DND-41 (cell line): ENCODE measurements at regions not wholly inside any gene's neighbourhood (a gene's known extent, or its start where the extent isn't known, plus 50 kb on each side); places are given as distances from the start of the nearest gene placed in this dataset.

Source experiments
- ATAC-seq: fragments of 200-7000 bp; cut with Tn5 transposase; 3 replicates; pipeline ENCODE4 v1.9.1; 2021; ENCODE audit warnings: low read depth; ENCODE audit not compliant: insufficient read depth
- DNase-seq: peaks from one replicate; pipeline ENCODE4 v3.0.0-alpha.2; 2020
- H2AFZ ChIP-seq: 2 replicates; pipeline ENCODE4 v1.6.0; 2012; ENCODE audit warnings: low read depth, low read length
- H3K27ac ChIP-seq: 2 replicates; pipeline ENCODE4 v1.5.1; 2012; ENCODE audit warnings: low read length, inconsistent platforms
- H3K27me3 ChIP-seq: fragments of 200-600 bp; sonication (generic); 2 replicates; pipeline ENCODE4 v1.6.0; 2012; ENCODE audit warnings: low read length, mild to moderate bottlenecking, inconsistent platforms; ENCODE audit not compliant: insufficient read depth, poor library complexity
- H3K36me3 ChIP-seq: 2 replicates; pipeline ENCODE4 v1.5.1; 2012; ENCODE audit warnings: low read length, inconsistent platforms; ENCODE audit not compliant: insufficient read depth
- H3K4me1 ChIP-seq: 2 replicates; pipeline ENCODE4 v1.5.1; 2012; ENCODE audit warnings: mild to moderate bottlenecking, low read length; ENCODE audit not compliant: insufficient read depth
- H3K4me2 ChIP-seq: 2 replicates; pipeline ENCODE4 v1.6.0; 2012; ENCODE audit warnings: mild to moderate bottlenecking, moderate library complexity, low read length, inconsistent platforms; ENCODE audit not compliant: insufficient read depth
- H3K4me3 ChIP-seq, 2 experiments: fragments of 200-600 bp in 1 of 2; shearing (Covaris generic) in 1 of 2; 2 replicates each; pipeline ENCODE4 v1.5.1; 2012 to 2016; ENCODE audit warnings: inconsistent platforms in 2 of 2, low read length in 2 of 2, mild to moderate bottlenecking in 2 of 2, low read depth in 1 of 2, moderate library complexity in 1 of 2
- H3K79me2 ChIP-seq: 2 replicates; pipeline ENCODE4 v1.6.0; 2012; ENCODE audit warnings: low read length, inconsistent platforms; ENCODE audit not compliant: insufficient read depth
- H3K9ac ChIP-seq: 2 replicates; pipeline ENCODE4 v1.6.0; 2012; ENCODE audit warnings: low read depth, mild to moderate bottlenecking, inconsistent platforms, low read length, moderate library complexity
- H3K9me3 ChIP-seq: 2 replicates; pipeline ENCODE4 v1.5.1; 2012; ENCODE audit warnings: low read length, moderate library complexity, mild to moderate bottlenecking, inconsistent platforms; ENCODE audit not compliant: insufficient read depth, severe bottlenecking
- H4K20me1 ChIP-seq: 2 replicates; pipeline ENCODE4 v1.6.0; 2012; ENCODE audit warnings: low read length; ENCODE audit not compliant: insufficient read depth
- EZH2 ChIP-seq: IDR thresholded peaks from 3 replicates; pipeline ENCODE4 v1.6.1; 2012; ENCODE audit warnings: borderline replicate concordance, low read depth, mild to moderate bottlenecking, moderate library complexity, low read length, inconsistent platforms; ENCODE audit not compliant: severe bottlenecking
- TF ChIP-seq, protein P1 (sequence below): IDR thresholded peaks from 2 replicates; pipeline ENCODE4 v1.5.1; 2012; ENCODE audit warnings: borderline replicate concordance, low read length, moderate library complexity, mild to moderate bottlenecking; ENCODE audit not compliant: poor library complexity, severe bottlenecking; ENCODE audit errors: extremely low read depth

GRCh38 chr2:223460209-223460608 lies 142.0 kb downstream of the SCG2 start:
- Histone ChIP-seq H3K79me2 (no peaks in the 10 kb centered on the region), H3K27me3 (no peaks in the 10 kb centered on the region), H3K4me1 (0 out of 2 replicates have a peak, but pooled peaks cover 3% of the 10 kb centered on the region), H3K9ac (no peak overlapping the region), H3K4me2 (no peak overlapping the region), H2AFZ (no peak overlapping the region), H3K36me3 (no peaks in the 10 kb centered on the region), H3K4me3 (no peak overlapping the region), H3K9me3 (no peaks in the 10 kb centered on the region), H3K27ac (no peak overlapping the region), H4K20me1 (no peaks in the 10 kb centered on the region)
- DNase-seq, result no peak
- no peak for TF ChIP-seq EZH2
- TF ChIP-seq, protein P1, sequence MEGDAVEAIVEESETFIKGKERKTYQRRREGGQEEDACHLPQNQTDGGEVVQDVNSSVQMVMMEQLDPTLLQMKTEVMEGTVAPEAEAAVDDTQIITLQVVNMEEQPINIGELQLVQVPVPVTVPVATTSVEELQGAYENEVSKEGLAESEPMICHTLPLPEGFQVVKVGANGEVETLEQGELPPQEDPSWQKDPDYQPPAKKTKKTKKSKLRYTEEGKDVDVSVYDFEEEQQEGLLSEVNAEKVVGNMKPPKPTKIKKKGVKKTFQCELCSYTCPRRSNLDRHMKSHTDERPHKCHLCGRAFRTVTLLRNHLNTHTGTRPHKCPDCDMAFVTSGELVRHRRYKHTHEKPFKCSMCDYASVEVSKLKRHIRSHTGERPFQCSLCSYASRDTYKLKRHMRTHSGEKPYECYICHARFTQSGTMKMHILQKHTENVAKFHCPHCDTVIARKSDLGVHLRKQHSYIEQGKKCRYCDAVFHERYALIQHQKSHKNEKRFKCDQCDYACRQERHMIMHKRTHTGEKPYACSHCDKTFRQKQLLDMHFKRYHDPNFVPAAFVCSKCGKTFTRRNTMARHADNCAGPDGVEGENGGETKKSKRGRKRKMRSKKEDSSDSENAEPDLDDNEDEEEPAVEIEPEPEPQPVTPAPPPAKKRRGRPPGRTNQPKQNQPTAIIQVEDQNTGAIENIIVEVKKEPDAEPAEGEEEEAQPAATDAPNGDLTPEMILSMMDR, result no peak
- ATAC-seq, result no peak

GRCh38 chr2:223460774-223461211 lies 141.4 kb downstream of the SCG2 start:
- no peak for TF ChIP-seq EZH2
- TF ChIP-seq, protein P1, result no peak
- H3K4me1 ChIP-seq, result 0 out of 2 replicates have a peak, but pooled peaks cover 3% of the 10 kb centered on the region
- no peak overlapping the region for H3K4me3 ChIP-seq
- no peaks in the 10 kb centered on the region for H4K20me1 ChIP-seq
- H3K9ac ChIP-seq, result no peak overlapping the region
- H3K9me3 ChIP-seq, result no peaks in the 10 kb centered on the region
- no peak for DNase-seq
- no peak overlapping the region for H3K27ac ChIP-seq
- H3K27me3 ChIP-seq, result no peaks in the 10 kb centered on the region
- no peak for ATAC-seq
- H3K36me3 ChIP-seq, result no peaks in the 10 kb centered on the region
- no peak overlapping the region; the same call in 1 of the 2 replicates for H2AFZ ChIP-seq
- H3K4me2 ChIP-seq, result no peak overlapping the region
- H3K79me2 ChIP-seq, result no peaks in the 10 kb centered on the region

DNA sequence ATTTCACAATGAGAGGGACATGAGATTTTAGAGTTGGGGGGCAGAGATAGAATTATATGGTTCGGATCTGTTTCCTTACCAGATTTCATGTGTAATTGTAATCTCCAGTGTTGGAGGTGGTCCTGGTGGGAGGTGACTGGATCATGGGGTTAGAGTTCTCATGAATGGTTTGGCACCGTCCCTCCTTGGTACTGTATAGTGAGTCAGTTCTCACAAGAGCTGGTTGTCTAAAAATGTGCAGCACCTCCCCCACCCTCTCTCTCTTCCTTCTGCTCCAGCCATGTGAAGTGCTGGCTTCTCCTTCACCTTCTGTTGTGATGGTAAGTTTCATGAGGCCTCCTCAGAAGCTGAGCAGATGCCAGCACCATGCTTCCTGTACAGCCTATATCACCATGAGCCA lies 138.1 kb downstream of the SCG2 start:
- no peaks in the 10 kb centered on the region for H3K36me3 ChIP-seq
- no peak overlapping the region for H3K4me2 ChIP-seq
- H3K9me3 ChIP-seq, result no peaks in the 10 kb centered on the region
- no peak overlapping the region for H3K9ac ChIP-seq
- H3K4me1 ChIP-seq, result 0 out of 2 replicates have a peak, but pooled peaks cover 3% of the 10 kb centered on the region
- H2AFZ ChIP-seq, result no peak overlapping the region
- H3K4me3 ChIP-seq, result no peak overlapping the region
- no peaks in the 10 kb centered on the region for H3K27me3 ChIP-seq
- no peaks in the 10 kb centered on the region for H4K20me1 ChIP-seq
- H3K27ac ChIP-seq, result no peak overlapping the region
- ATAC-seq (no peak), DNase-seq (no peak)
- TF ChIP-seq EZH2, result no peak
- TF ChIP-seq, protein P1, result no peak
- no peaks in the 10 kb centered on the region for H3K79me2 ChIP-seq

GRCh38 chr2:223465793-223466192 lies 136.4 kb downstream of the SCG2 start:
- Histone ChIP-seq H3K36me3 (no peaks in the 10 kb centered on the region), H3K4me1 (0 out of 2 replicates have a peak, but pooled peaks cover 2% of the 10 kb centered on the region), H3K4me3 (no peak overlapping the region), H3K9me3 (no peaks in the 10 kb centered on the region), H2AFZ (no peak overlapping the region), H3K9ac (no peak overlapping the region), H3K4me2 (no peak overlapping the region), H3K27ac (no peak overlapping the region), H3K27me3 (no peaks in the 10 kb centered on the region), H4K20me1 (no peaks in the 10 kb centered on the region), H3K79me2 (no peaks in the 10 kb centered on the region)
- DNase-seq (no peak), ATAC-seq (no peak)
- no peak for TF ChIP-seq EZH2
- TF ChIP-seq, protein P1, result no peak
